GM12873 (cell line): ENCODE measurements at regions not wholly inside any gene's neighbourhood (a gene's known extent, or its start where the extent isn't known, plus 50 kb on each side); places are given as distances from the start of the nearest gene placed in this dataset.

Experiments
- TF ChIP-seq, protein P1 (sequence below): IDR thresholded peaks from 2 replicates; pipeline ENCODE4 v1.5.1; 2012; ENCODE audit warnings: low read depth, mild to moderate bottlenecking, moderate library complexity, low read length, control low read depth; ENCODE audit not compliant: insufficient read depth; ENCODE audit errors: missing control alignments

- TF ChIP-seq, protein P1, sequence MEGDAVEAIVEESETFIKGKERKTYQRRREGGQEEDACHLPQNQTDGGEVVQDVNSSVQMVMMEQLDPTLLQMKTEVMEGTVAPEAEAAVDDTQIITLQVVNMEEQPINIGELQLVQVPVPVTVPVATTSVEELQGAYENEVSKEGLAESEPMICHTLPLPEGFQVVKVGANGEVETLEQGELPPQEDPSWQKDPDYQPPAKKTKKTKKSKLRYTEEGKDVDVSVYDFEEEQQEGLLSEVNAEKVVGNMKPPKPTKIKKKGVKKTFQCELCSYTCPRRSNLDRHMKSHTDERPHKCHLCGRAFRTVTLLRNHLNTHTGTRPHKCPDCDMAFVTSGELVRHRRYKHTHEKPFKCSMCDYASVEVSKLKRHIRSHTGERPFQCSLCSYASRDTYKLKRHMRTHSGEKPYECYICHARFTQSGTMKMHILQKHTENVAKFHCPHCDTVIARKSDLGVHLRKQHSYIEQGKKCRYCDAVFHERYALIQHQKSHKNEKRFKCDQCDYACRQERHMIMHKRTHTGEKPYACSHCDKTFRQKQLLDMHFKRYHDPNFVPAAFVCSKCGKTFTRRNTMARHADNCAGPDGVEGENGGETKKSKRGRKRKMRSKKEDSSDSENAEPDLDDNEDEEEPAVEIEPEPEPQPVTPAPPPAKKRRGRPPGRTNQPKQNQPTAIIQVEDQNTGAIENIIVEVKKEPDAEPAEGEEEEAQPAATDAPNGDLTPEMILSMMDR, result no peak
These were observed 233.7 kb upstream of the PDE3A start for GRCh38 chr12:20134652-20135051.

- TF ChIP-seq, protein P1, result no peak
These were observed 227.6 kb upstream of the PDE3A start for GRCh38 chr12:20140751-20141150.

- TF ChIP-seq, protein P1, result no peak
These were observed 226.0 kb upstream of the PDE3A start for GRCh38 chr12:20142316-20142715.

GRCh38 chr12:20142956-20143355 is 225.4 kb upstream of the PDE3A start:
- TF ChIP-seq, protein P1, result no peak

DNA sequence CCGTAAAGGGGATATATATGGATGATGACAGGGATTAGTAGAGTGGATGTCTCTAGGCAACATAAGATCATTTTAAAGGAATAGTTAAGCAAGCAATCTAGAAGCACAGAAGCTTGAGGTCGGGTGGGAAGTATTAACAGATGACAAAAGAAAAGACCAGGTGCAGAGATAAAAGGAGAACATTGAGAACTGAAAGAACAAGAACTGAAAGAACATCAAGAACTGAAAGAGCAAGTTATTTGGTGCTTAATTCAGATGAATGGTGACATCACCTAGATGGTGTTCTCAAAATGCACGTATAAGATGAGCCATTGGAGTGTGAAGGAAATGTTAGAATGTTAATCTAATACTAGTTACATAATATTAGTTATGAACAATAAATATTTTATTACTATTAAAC is 224.0 kb upstream of the PDE3A start:
- TF ChIP-seq, protein P1, result no peak

- TF ChIP-seq, protein P1, result no peak
These were observed 220.1 kb upstream of the PDE3A start for GRCh38 chr12:20148241-20148640.

- TF ChIP-seq, protein P1, result no peak
These were observed 217.4 kb upstream of the PDE3A start for GRCh38 chr12:20150835-20151422.
